Activated CD4-positive, CD25-positive, alpha-beta regulatory T cell treated with anti-CD3 and anti-CD28 coated beads, Interleukin-2, amount 50 U/mL, for 72 hours (primary cell): ENCODE measurements at regions not wholly inside any gene's neighbourhood (a gene's known extent, or its start where the extent isn't known, plus 50 kb on each side); places are given as distances from the start of the nearest gene placed in this dataset.

Source experiments
- DNase-seq: peaks from one replicate; pipeline ENCODE4 v3.0.0; 2021

DNA sequence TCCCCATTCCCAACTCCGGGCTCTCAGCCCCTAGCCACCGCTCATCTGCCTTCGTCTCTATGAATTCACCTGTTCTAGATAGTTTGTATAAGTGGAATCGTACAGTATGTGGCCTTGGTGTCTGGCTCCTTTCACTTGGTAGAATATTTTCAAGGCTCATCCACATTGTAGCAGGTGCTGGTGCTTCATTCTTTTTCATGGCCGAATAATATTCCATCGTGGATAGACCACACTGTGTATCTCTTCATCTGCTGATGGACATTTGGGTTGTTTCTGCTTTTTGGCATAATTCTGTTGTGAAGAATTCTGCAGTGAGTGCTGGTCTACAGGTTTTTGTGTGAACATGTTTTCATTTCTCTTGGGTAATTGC is 324.2 kb downstream of the SEC14L1 start:
- DNase-seq, result no peak

DNA sequence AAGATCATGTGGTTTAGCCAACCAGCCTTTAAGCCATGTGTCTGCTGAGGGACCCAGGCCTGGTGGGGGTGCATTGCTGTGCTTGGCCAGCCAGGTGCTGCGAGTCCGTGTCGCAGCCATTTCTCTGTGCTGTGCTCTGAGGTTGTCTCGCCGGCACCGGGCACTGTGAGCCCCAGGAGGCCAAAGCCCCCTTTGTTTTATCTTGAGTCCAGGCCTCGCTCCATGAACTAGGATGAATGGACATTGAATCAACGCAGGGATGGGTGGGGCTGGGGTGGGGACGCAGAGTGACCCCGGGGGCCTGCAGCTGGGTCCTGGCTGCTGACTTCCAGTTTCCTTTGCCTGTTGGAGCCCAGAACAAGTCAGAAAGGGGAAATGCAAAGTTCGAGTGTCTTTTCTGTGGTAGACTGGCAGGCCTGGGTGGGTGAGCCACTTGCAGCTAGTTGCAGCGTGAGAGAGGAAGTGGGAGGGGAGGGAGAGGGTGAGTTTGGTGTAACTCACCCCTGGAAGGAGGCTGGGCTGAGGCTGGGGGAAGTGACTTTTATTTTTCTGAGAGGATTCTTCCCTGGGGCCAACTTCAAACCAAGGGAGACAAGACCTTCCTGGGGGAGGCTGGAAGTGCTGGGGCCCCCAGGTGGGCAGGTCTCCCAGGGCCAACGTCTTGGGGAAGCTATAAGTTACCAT is 324.7 kb downstream of the SEC14L1 start:
- no peak for DNase-seq

DNA sequence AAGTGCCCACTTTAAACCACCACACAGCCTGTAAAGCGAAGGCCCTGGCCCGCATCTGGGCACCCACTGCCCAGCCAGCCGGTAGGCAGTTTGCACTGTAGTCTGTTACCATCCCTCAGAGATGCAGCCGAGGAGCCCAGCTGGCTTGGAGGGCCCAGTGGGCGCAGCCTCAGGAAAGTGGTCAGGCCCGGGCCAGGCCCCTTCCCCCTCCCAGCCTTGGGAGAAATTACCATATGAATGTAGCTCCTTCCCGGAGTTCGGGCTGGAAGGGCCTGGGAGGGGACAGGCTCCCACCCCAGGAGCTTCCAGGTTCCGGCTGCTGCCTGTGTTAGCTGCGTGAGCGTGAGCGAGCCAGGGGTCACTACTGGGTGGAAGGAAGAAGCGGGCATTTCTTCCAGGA is 325.4 kb downstream of the SEC14L1 start:
- no peak for DNase-seq

DNA sequence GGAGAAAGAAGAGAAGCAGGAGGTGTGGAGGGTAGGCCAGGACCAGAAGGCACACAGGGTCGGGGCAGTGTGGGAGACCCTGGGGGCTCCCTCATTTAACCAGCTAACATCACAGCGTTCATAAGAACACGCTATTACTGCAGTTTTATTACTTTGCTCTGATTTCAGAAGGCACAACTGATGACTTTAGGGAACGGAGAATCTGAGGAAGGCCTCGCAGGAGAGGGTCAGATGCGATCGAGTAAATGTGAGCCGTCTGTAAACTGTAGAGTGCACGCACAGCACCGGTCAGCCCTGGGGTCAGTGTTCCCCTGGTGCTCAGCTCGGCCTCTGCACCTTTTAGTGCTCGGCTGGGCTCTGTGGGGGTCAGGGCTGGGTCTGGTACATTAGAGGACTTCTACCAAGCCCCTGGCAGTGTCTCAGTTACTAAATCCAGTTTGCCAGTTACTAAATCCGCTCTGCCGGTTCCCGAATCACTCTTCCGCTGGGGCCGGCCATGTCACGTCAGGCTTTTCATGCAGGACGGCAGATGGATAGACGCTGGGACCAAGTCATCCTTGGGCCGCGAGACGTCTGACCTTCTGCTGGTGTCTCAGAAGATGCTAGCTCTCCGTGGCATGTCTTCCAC is 325.9 kb downstream of the SEC14L1 start:
- DNase-seq, result no peak

DNA sequence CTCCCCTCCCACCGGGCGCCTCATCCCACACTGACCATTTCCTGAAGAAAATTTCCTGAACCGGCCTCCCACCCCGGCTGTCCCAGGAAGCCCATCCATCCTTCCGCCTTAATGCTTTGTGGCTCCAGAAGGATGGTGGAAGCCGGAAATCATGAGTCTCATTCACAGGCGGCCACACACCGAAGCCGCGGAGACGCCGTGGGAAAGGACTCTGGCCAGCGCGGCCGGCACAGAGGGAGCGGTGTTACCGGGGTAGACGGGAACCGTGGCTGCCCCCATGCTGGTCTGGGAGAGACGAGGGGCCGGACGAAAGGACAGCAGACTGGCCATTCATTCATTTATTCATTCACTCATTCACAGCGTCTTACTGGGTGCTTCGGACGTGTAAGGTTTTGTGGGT is 326.8 kb downstream of the SEC14L1 start:
- DNase-seq, result no peak

DNA sequence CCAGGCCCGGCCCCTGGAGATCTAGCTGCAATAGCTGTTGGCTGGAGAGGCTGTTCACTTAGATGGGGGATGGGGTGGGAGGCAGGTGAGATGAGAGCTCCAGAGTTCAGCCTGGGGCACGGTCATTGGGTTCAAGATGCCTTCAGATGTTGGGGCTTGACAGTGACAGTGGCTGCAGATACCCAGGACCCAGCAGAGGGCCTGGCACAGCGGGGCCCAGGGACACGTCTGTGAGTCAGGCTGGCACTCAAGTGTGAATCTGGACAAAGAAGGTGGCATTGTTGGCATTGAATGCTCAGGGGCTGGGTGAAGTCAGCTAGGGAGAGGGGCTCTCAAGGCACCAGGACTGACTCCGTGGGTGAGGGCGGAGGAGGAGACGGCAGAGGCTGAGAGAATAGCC is 328.1 kb downstream of the SEC14L1 start:
- no peak for DNase-seq

DNA sequence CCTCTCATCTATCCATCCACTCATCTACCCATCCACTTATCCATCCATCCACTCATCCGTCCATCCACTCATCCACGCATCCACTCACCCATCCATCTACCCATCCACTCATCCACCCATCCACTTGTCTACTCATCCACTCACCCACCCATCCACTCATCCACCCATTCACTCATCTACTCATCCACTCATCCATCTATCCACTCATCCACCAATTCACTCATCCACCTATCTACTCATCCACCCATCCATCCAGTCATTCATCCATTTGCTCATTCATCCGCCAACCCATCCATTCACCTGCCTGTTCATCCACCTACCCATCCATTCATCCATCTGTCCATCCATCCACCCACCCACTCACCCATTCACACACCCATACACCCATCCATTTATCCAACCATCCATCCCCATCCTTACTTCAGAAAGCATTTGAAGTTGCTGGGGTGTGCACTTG is 329.6 kb downstream of the SEC14L1 start:
- DNase-seq, result no peak

DNA sequence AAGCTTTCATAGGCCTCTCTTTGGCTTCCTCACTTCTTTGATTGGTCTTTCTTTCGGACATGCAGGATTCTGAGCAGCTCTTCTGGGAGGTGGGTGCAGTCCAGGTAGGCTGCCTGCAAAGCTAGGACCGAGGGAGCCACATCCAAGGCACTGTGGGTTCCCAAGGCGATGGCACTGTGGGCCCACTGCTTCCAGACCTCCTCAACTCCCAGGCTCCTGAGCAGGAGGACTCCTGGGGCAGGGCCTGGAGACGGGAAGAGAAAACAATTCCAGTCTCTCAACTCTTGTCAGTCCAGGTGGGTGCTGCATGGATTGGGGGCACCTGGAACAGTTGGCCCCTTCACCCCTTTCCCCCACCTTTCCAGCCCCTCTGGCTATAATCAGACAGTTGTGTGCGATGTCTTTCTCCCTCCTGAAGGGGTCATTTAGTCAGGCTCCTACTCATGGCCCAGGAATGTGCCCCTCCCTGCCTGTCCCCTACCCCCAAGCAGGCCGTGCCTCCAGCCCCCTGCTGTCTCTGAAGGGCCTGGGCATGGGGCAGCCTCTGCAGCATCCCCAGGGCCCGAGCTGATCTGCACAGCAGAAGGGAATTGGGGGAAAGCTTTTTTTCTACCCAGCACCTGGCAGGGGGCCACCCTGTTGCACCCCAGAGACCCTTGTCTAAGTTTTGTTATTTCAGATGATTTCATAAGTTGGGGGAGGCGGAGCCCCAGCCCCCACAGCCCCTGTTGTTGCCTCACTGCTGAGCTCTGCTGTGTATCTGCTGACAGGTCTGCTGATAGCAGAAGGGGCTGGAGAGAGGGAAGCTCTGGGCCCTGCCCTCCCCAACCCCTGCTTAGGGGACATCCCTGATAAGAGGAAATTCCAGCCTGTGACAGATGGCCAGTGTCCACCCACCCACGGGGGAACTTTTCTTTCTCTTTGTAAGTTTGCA is 330.3 kb downstream of the SEC14L1 start:
- no peak for DNase-seq

DNA sequence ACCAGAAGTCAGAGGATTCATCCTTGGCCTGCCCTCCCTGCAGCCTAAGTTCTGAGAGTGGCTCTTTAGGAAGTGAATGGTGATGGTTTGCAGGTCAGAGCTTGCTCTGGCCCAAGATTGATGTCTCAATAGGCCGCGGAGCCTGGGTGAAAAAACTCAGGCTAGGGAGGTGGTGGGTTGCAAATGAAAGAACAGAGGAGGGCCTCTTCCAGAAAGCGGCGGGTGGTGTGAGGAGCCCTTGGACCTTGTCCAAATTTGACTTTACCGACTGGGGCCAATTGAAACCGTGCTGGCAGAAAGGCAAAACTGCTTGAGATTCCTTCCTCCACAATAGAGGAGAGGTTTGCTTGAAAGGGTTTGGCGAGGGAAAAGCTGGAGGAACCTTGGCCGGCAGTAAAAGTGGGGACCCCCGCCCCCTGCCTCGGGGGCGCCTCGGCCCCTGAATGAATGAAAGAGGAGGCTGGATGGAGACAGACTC is 331.3 kb downstream of the SEC14L1 start:
- DNase-seq, result no peak

DNA sequence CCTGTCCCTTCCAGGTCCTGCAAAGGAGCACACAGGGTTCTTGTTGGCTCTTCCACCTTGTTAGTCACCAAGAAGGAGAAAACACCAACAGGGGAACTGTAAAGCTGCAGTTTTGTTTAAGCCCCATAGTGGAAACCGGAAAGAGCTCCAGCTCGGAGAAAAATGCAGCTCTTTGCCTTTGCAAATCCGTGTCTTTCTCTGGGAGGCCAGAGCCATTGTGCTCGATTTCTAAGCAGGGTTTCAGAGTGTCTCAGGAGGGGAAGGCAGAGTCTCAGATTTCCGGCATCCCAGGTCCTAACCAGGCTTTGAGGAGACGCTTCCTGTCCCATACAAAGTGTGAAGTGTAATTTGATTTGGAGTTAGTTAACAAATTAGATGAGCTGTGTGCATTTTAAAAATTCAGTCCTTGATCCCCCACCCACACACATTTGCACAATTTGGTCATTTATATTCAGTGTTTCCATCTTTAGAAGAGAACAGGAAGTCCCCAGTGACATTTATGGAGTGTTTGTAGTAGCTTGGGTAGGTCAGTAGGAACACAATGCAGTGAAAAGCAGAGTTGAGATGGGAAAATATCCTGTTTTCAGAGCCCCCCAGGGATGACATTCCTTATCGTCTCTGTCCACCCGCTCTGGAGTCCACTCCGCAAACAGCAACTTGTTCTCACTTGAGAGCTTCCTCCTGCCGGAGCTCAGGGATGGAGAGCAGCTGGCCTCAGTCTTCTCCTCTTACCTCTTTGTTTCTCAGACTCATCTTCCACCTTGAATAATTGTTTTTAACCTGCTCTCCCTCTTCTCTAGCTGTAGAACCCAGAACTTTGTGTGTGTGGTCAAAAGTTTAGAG is 331.9 kb downstream of the SEC14L1 start:
- DNase-seq, result no peak

DNA sequence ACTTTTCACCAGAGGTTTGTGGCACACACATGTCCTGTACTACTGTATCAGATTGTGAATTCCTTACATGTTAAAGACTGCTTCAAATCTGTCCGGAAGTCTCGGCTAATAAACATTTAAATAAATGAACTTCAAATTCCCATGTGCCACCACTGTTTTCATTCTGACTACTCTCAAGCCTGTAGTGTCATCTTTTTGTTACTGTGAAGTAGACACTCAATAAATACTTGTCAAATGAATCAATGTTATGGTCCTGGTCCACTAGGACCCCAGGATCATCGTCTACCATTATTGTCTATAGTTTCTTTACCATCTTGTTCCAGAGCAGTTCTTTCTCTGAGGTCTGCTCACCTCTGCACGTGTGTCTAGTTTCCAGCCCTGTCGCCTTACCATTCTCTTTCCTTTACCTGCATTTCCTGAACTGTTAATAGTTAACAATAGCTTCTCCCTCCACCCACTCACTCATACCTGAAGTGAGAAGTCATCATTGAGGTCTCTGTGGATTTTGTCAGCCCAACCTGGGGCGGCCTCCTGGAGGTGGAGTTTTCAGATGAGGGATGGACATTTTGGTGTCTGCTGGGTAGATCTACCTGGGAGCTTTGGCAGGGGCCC is 333.0 kb downstream of the SEC14L1 start:
- DNase-seq, result no peak

DNA sequence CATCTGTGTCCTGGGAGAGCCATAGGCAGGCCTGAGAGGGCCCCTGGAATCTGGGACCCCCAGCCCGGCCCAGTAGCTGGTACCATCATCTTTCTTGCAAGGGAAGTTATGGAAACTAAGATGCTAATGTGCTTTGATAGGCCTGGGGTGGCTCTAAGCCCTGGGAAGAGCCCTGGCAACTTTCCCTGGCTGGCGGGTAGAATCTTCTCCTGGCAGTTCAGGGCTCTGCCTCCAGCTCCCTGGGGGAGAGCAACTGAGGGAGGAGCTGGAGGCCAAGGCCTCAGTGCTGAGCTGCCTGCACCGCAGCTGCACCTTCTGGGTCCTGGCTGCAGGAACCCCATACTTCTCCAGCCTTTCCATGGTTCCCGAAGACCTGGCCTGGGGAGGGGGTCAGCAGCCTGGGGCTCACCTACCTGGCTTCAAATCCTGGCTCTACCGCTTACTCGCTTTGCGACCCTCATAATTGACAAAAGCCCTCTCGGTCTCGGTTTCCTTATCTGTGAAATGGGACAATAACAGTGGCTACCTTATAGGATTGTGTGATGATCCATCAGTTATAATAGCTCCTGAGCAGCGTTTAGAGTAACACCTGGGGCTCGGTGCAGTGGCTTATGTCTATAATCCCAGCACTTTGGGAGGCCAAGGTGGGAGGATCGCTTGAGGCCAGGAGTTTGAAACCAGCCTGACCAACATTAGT is 333.7 kb downstream of the SEC14L1 start:
- no peak for DNase-seq

DNA sequence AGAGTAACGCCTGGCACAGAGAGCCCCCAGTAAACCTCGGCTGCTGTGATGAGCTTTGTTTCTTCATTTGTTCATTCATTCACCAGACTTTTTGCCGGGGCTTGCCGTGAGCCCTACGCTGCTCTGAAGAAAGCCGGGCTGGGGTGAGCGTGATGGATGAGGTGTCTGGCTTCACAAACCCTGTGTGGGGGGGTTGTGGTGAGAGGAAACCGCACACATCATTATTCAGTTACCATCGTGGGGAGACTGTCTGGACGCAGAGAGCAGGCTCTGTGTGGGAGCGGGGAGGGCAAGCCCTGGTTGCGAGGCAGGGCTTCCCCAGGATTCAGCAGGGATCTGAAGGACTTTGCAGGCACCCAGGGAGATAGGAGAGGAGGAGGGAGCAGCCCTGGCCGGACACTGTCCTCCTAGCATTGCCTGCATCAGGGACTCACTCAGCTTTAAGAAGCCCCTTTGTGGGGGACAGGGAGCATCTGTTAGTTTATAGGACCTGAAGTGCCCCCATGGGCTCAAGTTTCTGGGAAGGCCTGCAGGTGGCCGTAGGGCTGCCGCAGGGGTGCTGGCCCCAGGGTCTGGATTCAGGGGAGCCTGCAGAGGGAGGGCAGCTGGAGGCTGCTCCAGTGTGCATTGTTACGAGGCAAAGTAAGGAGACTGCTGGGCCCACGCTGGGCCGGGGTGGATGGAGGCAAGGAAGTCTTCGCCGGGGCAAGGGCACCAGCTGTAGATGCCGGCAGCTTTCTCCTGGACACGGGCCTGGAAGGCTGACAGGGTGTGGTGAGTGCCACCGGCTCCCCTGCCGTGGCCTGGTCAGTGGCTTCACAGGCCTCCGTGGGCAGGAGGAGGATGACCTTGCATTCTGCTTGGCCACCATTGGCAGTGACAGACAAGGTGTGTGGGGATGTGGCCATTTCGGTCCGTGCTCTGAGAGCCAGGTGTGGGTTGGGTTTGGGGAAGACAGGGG is 334.5 kb downstream of the SEC14L1 start:
- peak; percentile 69 for DNase-seq

DNA sequence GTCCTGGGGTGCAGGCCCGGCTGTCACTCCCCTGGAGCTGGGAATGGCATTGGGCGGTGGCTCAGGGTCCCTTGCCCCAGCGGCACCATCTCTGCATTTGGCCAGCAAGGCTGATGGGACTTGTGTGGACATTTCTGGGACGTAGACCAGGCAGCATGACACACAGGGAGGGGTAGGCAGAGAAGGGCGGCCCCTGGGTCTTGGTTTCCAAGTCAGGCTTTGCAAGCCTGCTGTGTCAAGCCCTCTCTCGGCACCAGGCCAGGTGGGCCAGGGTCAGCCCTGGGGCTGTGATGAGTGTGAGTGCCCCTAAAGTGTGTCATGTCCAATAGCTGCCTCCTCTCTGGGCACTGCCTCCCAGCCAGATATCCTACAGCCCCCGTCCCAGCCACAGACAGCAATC is 335.2 kb downstream of the SEC14L1 start:
- DNase-seq, result no peak

DNA sequence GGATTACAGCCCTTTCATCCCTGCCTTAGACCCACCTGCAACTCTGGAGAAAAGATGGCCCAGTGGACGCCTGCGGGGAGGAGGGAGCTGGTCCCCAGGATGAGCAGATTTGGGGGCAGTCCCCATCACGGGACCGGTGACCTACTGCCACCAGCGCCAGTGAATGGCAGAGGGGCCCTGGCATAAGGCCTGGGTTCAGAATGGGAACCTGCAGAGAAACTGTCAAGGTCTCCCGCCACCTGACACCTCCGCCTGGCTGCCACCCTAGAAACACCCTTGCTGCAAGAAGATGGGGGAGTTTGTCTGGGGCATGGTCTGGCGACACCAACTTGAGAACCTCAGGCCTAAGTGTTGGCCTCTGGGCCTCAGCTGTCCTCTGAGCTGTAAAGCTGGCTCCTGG is 335.7 kb downstream of the SEC14L1 start:
- DNase-seq, result no peak

DNA sequence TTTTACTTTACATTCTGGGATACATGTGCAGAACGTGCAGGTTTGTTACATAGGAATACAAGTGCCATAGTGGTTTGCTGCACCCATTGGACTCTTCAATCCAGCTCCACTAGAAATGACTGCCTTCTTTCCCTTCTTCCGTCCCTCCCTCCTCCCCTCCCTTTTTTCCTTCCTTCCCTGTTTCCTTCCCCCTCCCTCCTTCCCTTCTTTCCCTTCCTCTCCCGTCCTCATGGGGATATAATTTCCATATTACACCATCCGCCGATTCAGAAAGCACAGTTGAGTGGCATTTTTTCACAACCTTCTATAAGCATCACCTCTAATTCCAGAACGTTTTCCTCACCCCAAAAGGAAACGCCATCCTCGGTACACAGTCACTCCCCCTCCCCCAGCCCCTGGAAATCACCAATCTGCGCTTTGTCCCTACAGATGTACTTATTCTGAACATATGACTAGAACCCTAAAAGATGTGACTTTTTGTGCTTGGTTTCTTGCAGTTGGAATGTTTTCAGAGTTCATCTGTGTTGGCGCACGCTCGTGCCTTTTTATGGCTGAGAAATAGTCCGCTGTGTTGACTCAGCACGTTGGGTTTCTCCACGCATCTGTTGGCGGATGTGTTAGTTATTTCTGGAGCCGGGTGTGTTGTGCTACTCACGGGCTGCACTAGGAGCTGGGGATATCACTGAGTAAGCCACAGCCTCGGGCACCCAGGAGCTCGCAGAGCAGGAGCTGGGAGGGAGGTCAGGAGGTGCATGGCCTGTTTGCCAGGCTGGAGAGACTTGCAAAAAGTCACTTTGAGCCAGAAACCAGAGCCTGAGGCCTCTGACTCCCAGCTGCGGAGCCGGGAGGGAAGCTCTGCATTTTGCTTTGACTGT is 336.4 kb downstream of the SEC14L1 start:
- DNase-seq, result no peak

DNA sequence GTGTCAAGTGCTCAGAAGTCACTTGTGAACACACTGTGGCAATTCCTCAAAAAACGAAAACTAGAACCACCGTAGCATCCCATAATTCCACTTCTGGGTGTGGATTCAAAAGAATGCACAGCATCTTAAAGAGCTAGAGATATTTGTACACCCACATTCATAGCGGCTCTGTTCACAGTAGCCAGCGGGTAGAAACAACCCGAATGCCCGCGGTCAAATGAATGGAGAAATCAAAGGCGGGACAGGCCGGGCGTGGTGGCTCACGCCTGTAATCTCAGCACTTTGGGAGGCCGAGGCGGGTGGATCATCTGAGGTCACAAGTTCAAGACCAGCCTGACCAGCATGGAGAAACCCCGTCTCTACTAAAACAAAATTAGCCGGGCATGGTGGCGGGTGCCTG is 337.5 kb downstream of the SEC14L1 start:
- no peak for DNase-seq

DNA sequence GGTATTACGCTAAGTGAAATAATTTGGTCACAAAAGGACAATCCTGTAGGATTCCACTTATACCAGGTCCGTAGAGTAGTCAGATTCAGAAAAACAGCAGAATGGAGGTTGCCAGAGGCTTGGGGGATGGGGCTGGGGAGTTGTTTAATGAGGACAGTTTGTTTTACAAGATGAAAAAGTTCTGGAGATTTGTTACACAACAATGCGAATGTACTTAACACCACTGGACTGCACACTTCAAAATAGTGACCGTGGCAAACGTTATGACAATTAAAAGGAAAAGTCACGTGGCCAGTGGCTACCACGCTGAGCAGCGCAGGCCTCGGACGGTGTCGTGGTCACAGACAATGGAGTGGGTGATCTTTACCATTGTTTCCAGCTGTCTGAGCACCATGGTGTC is 338.1 kb downstream of the SEC14L1 start:
- DNase-seq, result no peak
